ENCODE measurements at regions not wholly inside any gene's neighbourhood (a gene's known extent, or its start where the extent isn't known, plus 50 kb on each side); places are given as distances from the start of the nearest gene placed in this dataset.
"Not testable (repeated sequence)": the region's sequence is repeated elsewhere in the genome, so short reads cannot be mapped to it uniquely, and the experiment has no call there.

DNA sequence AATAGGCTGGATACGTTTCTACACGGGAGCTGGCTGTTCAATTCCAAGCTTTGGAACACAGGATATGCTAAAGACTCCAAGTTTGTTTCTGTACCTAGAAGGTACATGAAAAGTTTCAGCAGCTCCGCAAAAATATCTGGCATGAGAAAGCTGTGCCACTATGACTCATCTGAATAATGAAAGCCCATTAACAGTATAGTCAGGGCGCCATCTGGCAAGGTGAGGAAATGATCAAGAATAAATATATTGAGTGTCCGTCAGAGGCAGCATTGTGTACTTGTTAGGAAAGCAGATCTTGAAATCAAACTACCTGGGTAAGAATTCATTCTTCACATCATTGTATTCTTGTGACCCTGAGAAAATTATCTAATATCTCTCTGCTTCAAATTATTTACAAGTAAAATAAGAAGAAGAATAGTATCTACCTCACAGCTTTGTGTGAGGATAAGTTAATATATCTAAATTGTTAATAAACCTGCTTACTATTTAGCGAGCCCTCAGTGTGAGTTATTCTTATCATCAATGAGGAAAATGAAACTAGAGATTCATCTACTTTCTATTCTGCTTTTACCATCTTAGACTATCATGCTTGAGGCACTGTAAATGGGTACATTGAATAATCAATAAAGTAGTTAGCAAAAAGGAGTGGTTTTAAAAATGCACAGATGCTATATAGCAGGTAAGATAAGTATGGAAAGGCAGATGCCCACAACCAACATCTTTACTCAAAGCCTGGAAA is 53.5 kb downstream of the FSCB start:
- DNase-seq, result no peak

DNA sequence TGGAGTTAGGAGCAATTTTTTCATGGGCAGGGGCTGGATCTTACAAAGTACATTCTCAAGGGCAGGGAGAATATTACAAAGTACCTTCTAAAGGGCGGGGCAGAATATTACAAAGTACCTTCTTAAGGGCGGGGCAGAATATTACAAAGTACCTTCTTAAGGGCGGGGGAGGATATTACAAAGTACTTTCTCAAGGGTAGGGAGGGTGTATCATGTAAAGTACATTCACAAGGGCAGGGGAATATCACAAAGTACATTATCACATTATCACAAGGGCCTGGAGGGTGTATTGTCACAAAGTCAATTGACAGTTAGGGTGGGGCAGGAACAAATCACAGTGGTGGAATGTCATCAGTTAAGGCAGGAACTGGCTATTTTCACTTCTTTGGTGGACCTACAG is 56.9 kb downstream of the FSCB start:
- DNase-seq, result not testable (repeated sequence)

DNA sequence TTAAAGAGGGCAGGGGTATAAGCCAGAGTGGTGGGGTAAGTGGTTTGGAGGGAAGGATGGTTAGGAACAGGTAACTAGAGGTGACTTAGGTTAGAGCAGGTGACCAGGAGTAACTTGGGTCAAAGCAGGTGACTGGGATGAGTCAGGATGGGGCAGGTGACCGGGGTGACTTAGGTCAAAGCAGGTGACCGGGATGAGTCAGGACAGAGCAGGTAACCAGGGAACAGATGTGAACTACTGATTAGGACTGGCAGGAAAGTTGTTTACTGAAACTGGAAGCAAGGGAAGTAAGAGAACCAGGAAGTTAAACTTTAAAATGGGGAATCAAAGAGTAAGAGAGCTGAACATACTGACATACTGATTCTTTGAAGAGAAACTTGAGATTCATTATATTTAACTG is 57.4 kb downstream of the FSCB start:
- no peak for DNase-seq

DNA sequence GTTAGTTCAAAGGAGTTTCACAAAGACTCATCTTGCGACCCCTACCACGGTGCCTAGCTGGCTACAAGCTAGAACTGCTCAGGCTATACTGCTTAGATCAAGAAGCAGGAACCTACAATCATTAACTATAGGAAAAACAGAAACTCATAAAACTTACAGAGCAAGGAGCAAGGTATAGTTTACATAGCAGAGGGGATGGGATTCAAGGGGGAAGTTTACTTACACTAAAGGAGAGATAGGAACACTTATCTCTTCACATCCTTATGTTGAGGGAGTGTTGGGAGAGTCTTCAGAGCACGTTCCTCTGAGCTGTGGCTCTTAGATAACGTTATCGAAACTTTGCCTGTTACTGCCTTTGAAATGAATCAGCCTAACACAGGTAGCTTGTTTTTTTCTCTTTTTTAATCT is 58.1 kb downstream of the FSCB start:
- no peak for DNase-seq

DNA sequence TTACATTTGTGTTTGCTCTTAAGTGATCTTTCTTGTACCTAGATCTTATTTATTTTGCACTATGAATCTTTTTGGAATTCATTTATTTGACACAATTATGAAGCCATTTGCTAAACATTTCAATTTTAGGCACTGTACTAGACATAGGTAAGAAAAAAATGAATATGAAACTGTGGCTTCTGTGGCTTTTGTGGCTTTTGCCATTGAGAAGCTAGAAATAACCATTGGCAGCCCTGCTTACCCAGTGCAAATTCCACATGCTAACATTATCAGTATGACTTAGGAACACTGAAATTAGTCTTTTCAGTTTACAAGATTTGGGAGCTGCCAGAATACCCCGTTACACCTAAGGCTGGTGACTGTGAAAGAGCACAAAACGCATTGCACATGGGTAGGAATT is 60.1 kb downstream of the FSCB start:
- no peak for DNase-seq

DNA sequence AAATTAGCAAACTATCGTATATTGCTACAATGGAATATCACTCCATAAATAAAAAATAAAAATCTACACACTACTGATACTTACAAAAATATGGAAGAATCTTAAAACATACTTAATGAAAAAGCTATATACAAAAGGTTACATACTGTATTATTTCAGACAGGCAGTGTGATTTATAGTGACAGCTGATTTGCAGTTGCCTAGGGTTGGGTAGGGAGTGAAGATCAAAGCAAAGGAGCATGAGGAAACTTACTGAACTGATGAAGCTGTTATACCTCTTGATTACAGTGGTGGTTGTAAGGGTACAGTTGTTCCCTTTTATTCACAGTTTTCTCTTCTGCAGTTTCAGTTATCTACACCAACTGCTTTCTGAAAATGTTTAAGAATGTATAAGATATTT is 62.6 kb downstream of the FSCB start:
- DNase-seq, result no peak

DNA sequence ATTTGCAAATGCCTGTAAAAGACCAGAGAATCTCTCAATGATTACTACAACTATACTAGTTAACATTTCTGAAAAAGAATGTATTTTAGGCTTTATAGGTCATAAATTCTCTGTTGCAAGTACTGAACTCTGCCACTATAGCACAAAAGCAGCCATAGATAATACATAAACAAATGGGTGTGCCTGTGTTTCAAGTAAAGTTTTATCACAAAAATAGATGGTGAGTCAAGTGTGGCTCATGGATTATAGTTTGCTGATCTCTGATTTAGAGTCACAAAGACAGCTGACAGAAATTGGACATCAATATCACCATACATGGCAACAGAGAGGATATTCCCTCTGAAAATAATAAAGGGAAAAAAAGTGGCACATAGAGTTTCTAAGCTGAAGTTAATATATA is 68.1 kb downstream of the FSCB start:
- no peak for DNase-seq

DNA sequence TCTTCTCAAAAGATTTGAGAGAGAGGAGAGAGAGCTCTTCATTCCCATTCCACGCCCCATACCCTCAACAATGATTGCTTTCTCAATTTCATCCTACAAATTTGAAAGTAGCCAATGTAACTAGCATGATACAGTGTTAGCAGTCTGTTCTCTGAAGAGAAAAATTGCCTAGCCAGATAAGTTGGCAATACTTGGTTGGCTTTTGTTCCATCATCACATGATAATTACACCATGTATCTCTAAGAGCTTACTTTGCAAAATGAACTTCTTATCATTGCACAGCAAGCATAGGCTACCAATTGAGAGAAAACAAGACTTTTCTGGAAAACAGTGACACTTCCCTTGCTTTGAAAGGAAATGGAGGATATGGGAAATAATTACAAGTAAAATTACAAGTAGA is 68.9 kb downstream of the FSCB start:
- no peak for DNase-seq

DNA sequence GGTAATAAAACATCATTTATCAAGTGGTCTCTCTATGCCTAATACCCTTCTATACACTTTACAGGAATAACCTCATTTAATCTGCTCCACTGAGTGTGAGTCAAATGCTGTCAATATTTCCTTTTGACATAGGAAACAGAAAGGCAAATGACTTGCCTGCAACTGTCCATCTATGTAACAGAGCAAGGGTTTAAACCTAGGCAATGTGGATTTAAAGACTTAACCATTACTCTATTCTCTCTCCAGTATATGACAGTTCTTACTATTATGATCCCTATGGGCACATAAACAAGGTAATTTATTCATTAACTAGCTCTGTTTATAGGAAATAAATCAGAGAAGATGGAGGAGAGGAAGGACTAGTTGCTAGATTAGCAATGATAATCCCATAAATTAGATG is 70.6 kb downstream of the FSCB start:
- DNase-seq, result no peak

DNA sequence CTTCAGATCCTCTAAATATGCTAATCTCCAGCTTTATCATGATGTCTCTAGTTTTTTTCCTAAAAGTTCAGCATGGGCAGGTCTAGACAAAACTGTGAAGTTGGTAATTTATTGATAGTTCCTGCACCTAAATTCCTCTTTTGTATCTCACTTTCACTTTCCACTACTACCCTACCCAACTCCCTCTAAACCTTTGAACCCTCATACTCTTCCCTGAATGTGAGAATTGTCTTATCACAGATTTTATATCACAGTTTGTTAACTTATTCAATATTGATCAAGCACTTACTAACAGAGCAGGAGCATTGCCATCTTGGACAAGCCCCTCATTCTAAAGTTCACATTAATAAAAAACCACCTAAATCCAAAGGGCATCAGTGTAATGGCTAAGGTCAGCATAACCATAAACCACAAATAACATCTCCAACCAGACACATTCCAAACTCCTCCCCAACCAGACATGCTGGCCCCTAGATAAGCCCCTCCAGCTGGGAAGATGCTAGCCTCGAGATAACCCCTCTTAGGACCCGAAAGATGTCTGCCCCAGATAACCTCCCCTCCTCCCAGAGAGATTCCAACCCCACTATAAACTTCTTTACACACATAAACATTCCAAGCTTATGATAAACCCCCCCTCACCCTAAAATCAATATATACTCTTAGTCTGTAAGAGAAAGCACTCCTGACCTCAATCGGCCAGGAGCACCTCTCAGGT is 78.7 kb downstream of the FSCB start:
- no peak for DNase-seq

DNA sequence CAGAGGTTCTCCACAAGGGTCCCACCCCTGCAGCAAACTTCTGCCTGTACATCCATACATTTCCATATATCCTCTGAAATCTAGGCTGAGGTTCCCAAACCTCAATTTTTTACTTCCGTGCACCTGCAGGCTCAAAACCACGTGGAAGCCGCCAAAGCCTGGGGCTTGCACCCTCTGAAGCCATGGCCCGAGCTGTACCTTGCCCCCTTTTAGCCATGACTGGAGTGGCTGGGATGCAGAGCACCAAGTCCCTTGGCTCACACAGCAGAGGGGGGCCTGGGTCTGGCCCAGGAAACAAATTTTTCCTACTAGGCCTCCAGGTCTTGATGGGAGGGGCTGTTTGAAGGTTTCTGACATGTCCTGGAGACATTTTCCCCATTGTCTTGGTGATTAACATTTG is 84.4 kb downstream of the FSCB start:
- DNase-seq, result no peak

DNA sequence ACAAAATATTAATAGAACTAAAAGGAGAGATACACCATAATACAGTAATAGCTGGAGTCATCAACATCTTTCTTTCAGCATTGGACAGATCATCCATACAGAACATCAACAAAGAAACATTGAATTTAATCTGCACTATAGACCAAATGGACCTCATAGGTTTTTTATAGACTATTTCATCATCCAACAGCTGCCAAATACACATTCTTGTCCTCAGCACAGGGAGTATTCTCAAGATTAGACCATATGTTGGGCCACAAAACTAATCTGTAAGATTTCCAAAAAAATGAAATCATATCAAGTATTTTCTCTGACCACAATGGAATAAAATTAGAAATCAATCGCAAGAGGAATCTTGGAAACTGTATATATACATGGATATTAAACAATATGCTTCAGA is 86.9 kb downstream of the FSCB start:
- DNase-seq, result no peak

DNA sequence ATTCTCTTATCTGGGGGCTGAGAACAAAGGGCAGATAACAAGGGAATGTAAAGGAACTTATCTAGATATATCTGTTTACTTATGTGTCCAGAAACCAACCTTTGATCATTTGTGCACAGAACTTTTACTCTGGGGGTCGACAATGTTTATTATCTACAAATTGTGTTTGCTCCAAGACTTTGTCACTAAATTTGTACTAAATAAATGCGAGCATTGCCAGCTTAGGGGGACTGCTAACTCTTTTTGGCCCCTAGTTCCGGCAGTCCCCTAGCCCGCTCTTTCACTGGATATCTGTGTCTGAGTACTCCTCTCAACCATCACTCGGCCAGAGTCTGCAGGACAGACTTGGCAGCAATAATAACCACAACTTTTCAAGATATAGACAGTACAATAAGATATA is 88.2 kb downstream of the FSCB start:
- no peak for DNase-seq

DNA sequence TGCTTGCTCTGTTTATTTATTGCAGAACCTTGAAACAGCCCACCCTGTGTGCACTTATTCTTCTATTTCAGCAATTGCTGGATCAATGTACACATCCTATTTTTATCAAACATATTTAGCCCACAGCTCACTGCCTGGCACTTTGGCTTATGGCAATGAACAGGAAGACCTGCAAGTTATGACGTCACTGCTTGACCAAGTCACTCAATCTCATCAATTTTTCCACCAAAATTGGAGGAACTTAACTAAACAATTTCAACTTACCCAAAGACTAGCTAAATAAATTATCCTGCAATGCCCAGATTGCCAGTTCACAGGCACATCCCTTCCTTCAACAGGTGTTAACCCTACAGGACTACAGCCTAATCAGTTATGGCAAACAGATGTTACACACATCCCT is 89.3 kb downstream of the FSCB start:
- DNase-seq, result no peak

DNA sequence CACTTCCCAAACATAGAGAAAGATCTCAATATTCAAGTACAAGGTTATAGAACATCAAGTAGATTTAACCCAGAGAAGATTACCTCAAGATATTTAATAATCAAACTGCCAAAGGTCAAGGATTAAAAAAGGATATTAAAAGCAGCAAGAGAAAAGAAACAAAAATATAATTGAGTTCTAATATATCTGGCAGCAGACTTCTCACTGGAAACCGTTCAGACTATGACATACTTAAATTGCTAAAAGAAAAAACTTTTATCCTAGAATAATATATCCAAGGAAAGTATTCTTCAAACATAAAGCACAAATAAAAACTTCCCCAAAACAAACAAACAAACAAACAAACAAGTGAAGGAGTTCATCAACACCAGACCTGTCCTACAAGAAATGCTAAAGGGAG is 92.4 kb downstream of the FSCB start:
- DNase-seq, result no peak

DNA sequence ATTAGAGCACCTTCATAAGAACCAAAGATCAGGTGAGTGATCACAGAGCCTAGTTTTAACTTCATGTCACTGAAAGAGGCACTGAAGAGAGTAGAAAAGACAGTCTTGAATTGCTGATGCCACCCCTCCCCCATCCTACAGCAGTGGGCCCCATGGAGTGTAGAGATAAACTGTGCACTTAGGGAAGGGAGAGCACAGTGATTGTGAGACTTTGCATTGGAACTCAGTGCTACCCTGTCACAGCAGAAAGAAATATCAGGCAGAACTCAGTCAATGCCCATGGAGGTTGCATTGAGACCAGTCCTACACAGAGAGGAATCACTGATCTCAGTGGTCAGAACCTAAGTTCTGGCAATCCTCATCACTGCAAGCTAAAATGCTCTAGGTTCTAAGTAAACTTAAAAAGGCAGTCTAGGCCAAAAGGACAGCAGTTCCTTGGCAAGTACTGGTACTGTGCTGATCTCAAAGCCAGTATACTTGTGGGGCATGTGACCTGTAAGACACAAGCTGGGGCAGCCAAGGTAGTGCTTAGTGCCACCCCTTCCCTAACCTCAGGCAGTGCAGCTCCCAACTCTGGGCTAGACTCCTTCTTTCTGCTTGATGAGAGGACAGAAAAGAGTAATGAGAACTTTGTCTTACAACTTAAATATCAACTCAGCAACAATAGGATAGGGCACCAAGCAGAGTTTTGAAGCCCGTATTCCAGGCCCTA is 94.1 kb downstream of the FSCB start:
- no peak for DNase-seq

DNA sequence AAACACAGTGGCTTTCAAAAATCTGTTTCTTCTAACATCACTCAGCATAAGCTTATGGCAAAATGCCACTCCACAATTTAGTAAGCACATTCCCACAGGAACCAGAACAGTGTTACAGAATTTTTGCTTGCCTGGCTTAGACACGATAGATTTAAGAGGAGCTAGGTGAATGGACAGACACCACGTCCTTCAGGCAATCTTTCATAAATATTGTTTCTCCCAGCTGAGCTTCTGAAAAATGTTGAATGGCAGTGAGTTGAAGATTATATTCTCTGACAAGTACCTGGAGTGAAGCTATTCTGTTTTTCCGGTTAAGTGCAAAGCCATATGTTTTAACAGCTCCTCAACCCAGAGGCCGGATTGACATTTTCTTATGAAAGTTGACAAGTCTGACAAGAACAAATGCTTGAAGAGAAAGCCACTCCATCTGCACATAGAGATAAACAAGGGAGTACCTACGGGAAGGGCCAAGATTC is 102.0 kb downstream of the FSCB start:
- no peak for DNase-seq

DNA sequence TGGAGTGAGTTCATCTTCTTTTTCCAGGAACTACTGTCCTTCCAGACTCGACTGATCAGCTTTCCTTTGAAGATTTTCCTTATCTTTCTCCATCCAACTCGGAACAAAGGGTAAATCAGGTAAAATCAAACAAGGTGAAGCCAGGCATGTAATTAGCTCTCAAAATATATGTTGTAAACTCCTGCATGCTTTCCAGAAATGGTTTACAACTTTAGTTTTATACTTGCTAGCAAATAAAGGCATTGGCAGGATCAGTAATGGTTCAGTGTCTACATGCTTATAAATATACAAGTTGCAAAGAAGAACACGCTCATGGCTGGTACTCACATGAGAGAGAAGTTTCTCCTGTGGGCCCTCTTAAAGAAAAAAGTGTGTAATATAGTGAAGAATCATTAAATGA is 102.5 kb downstream of the FSCB start:
- no peak for DNase-seq

DNA sequence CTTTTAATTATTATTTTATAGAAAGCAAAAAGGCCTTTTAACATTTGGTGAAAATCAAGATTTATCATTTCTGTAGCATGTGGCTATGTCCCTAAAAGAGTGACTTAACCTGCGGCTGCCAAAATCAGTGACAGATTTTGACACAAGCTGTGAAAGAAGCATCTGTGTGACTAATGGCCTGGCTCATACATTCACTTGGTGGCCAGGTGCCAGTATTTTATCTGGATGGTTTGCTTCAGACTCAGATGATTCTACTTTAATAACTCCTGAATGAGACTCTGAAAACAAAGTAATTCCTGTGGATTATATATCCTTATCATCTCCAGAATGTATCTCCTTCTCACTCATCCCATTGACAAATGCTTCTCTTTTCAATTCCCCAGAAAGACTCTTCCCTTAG is 103.0 kb downstream of the FSCB start:
- DNase-seq, result no peak

DNA sequence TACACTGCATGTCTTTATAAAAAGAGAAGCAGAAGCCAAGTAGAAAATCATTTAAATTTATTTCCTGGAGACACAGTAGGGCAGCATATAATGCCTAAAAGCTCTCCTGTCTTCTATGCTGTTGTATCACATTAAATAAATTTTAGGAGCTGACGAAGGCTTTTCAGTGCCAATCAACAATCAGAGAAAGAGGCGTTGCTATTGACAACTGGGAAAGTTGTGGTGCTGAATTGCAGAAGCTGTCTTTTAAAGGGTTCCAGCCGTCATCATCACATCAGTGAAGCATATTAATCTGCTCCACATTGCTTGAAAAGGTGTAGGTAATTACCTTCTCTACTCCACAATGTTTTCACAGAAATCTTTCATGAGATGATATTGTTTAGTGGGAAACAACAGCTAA is 103.9 kb downstream of the FSCB start:
- no peak for DNase-seq

DNA sequence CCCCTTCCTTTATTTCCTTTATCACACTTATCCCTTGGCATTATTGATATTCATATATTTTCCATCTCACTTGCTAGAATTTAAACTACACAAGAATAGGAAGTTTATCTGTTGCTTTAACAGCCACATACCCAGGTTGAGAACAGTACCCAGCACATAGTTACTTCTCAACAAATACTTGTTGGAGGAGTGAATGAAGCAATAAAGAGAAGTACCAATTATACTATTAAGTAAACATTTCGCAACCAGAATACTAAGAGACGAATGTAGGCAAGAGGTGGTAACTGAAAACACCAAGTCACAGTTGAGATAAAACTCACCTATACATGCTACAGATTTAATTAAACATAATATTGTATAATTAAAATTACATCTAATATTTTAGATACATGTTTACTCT is 110.9 kb downstream of the FSCB start:
- no peak for DNase-seq

DNA sequence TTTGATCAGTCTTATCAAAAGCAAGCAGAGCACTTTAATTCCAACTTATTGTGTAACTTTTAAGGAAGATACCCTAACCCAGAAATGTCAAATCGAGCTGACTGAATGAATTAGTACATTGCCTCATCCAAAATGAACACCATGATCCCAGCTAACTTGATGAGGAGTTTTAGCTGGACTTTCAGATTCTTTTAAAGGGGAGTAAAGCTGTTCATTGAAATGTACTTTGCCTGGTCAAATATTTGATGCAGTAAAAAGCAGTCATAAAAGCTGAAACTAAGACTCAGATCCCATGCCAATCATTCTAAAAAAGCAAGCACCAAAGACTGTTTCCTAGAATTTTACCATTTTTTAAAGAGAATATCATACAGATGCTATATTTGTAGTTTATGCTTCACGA is 114.1 kb downstream of the FSCB start:
- DNase-seq, result no peak

DNA sequence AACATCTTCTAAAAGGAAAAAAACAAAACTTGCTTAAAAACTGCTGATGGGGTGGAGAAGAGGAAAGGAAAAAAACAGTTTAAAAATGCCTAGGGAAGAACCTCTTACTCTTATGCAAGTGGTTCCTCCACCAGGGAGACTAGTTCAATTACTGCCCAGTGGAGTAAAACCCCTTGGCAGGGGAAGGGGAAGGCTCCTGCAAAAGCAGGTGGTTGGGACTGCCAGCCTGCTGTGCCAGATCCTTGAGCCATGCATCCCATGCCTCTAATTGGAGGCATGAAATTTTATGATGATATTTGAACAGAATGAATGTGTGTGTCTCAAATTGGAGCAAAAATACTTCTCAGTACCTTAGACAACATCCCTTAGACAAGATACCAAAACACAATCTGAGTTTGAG is 118.8 kb downstream of the FSCB start:
- DNase-seq, result no peak

DNA sequence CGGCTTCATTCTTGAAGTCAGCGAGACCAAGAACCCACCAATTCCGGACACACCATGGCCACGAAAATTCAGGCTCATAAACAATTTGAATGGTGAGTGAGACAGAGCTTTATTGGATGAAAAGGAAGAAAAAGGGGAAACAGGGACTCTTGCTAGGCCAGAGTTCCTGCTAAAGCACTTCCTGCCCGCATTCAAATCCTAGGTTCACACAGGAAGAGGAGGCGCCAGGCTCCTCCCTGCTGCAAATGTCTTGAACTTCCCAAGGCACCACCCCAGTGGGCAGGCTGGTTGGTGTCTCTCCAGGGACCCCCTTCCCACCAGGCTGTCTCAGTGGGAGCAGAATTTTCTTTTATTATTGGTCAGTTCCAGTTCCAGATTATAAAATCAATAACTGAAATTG is 121.2 kb downstream of the FSCB start:
- DNase-seq, result no peak

Data from stimulated activated CD4-positive, alpha-beta T cell treated with anti-CD3 and anti-CD28 coated beads, Interleukin-4, amount 100 ng/mL, for 4 hours (primary cell).